ENCODE measurements at regions not wholly inside any gene's neighbourhood (a gene's known extent, or its start where the extent isn't known, plus 50 kb on each side); places are given as distances from the start of the nearest gene placed in this dataset.

GRCh38 chr2:16293871-16294270 lies 353.5 kb downstream of the MYCN start:
- TF ChIP-seq ZNF660 (tag by site-specific recombination; IDR thresholded peaks at IDR 0.05) (no peak), ZNF423 (tag by site-specific recombination; IDR thresholded peaks at IDR 0.05) (no peak), ZNF580 (tag by site-specific recombination; IDR thresholded peaks at IDR 0.05) (no peak), ZIC2 (tag by site-specific recombination; IDR thresholded peaks at IDR 0.05) (no peak), ZNF114 (tag by site-specific recombination; IDR thresholded peaks at IDR 0.05) (no peak), ZNF132 (tag by site-specific recombination; IDR thresholded peaks at IDR 0.05; ENCODE audit: borderline replicate concordance) (no peak), ZBTB6 (tag by site-specific recombination; IDR thresholded peaks at IDR 0.05) (no peak), ZBTB11 (tag by site-specific recombination; conservative IDR thresholded peaks at IDR 0.05; ENCODE audit: low read depth) (no peak), ZNF274 (IDR thresholded peaks at IDR 0.05; ENCODE audit: low read length) (no peak), ZNF274 (tag by site-specific recombination; IDR thresholded peaks at IDR 0.05; ENCODE audit: borderline replicate concordance) (no peak), KLF8 (tag by site-specific recombination; IDR thresholded peaks at IDR 0.05) (no peak), CTCF (tag by site-specific recombination; IDR thresholded peaks at IDR 0.05) (no peak), ZSCAN5A (tag by site-specific recombination; IDR thresholded peaks at IDR 0.05) (no peak), PRDM2 (tag by site-specific recombination; IDR thresholded peaks at IDR 0.05; ENCODE audit: borderline replicate concordance) (no peak), ZBTB17 (tag by site-specific recombination; IDR thresholded peaks at IDR 0.05) (no peak)
